ENCODE measurements at regions not wholly inside any gene's neighbourhood (a gene's known extent, or its start where the extent isn't known, plus 50 kb on each side); places are given as distances from the start of the nearest gene placed in this dataset.
A peak's percentile ranks its signal among the peaks of the same experiment; 100 is the strongest.
"Not testable (repeated sequence)": the region's sequence is repeated elsewhere in the genome, so short reads cannot be mapped to it uniquely, and the experiment has no call there.

DNA sequence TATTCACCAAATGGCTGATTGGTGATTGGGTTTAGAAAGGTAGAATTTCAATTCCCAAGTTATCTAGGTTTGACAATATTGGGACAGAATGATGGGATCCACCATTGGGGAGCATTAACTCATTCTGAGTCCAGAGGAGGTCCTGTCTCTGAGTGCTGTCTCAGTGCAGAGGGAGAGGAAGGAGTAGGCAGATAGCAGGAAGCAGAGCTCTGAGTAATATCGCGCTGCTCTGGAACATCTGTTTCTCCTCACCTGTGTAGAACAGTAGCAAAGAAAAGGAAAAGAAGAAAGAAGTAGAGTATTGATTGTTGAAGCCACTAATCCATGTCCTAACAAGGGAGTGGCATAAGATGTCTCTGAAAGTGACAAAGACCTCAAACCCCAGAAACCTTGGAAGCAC lies 1657.8 kb downstream of the MRPL39 start:
- FAIRE-seq = no peak

- FAIRE-seq = no peak
Observed at GRCh38 chr21:23939369-23940065, 1667.8 kb downstream of the MRPL39 start.

DNA sequence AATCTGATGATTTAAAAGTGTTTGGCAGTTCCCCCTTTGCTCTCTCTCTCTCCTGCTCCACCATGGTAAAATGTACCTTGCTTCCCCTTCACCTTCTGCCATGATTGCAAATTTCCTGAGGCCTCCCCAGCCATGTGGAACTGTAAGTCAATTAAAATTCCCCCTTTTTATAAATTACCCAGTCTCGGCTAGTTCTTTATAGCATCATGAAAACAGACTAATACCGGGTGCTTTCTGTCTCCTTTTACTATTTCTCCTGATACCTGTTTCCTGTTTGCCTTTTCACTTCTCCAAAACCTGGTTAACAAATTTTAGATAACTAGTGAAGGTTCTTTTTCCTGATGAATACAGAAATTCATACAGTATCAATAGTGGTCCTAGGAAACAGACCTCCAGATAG lies 1670.3 kb downstream of the MRPL39 start:
- FAIRE-seq = no peak

- no peak for FAIRE-seq
Observed at GRCh38 chr21:23936224-23936623, 1671.1 kb downstream of the MRPL39 start.

- no peak for FAIRE-seq
Observed at GRCh38 chr21:23930565-23930964, 1676.7 kb downstream of the MRPL39 start.

- not testable (repeated sequence) for FAIRE-seq
Observed at GRCh38 chr21:23926430-23926829, 1680.9 kb downstream of the MRPL39 start.

DNA sequence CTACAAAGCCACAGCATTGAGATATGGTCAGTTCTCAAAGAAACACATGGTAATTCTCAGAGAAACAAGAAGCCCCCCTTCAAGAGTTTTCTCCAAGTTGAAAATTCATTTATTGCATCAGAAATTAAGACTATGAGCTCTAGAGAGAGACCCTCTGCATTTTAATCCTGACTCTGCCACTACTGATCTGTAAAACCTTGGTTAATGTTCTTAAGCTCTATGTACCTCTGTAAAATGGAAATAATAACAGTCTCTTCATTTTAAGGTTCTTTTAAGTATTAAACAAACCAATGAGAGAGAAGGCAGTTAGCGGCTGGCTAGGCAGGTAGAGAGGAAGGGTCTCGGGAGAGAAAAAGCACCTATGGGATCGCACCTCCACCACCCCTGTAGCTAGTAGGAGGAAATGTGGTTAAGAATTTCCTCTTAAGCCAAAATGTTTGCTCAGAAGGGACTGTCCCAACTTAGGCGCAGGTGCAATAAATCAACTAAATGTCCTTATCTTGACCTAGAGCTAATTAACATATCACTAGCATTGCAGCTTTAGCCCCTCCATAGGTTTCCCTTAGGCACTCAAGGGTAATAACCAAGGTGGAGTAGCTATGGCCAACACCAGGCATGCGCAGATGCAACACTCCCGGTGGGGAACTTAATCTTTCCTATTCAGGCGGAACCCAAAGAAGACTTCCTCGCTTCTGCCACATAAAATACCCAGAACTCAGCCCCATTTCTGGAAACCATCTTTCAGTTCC lies 1685.4 kb downstream of the MRPL39 start:
- no peak for FAIRE-seq

GRCh38 chr21:23900727-23901126 lies 1706.6 kb downstream of the MRPL39 start:
- FAIRE-seq = no peak

GRCh38 chr21:23899561-23899960 lies 1707.7 kb downstream of the MRPL39 start:
- no peak for FAIRE-seq

- FAIRE-seq = no peak
Observed at GRCh38 chr21:23890652-23891051, 1716.6 kb downstream of the MRPL39 start.

GRCh38 chr21:23887725-23888306 lies 1719.5 kb downstream of the MRPL39 start:
- FAIRE-seq = no peak

DNA sequence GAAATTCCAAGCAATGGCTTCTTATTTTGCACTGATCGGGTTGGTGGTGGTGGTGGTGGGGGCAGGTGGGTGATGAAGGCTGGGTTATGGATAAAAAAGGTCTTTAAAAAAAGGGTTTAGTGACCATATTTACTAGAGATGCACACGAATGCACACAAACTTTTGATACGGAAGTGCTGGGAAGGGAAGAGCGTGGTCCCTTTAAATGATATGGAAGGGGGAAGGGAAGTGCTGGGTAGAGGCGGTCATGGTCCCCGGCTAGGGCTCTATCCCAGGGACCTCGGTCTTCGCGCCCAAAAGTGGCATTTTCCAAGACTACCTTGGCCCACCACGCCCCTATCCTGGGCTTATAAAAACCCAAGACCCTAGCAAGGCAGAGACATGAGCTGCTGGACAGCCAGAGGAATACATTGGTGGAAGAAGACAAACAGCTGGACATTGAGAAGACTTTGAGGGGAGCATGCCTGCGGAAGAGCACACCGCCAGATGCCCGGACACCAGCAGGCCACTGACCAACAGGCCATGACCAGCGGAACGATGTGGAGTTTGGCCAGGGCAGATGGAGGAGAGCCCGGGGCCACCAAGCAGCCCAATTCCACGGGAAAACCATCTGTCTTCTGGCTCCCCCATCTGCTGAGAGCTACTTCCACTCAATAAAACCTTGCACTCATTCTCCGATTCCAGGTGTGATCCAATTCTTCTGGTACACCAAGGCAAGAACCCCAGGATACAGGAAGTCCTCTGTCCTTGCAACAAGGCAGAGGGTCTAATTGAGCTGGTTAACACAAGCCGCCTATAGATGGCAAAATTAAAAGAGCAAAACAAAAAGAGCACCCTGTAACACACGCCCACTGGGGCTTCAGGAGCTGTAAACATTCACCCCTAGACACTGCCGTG lies 1720.2 kb downstream of the MRPL39 start:
- no peak for FAIRE-seq

GRCh38 chr21:23881783-23882182 lies 1725.5 kb downstream of the MRPL39 start:
- FAIRE-seq = no peak

GRCh38 chr21:23876925-23877558 lies 1730.2 kb downstream of the MRPL39 start:
- FAIRE-seq = no peak

DNA sequence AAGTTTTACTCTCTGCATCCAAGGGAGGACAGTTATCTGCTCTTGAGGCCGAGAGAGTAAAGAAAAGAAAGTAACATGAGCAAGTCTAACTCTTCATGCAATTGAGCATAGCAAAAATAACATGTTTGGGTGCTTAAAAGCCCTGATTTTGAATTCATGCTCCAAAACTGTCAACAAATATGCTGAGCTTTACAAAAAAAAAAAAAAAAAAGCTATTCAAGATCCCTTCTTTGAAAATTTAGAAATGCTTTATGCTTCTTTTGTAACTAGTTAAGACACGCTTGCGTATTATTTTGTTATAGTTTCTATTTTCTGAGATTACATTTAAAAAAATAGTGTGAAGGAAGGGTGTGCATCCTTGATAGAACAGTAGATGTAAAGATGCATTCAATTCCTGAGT lies 1733.0 kb downstream of the MRPL39 start:
- FAIRE-seq = no peak

- no peak for FAIRE-seq
Observed at GRCh38 chr21:23861911-23862504, 1745.3 kb downstream of the MRPL39 start.

GRCh38 chr21:23858878-23859277 lies 1748.4 kb downstream of the MRPL39 start:
- no peak for FAIRE-seq

DNA sequence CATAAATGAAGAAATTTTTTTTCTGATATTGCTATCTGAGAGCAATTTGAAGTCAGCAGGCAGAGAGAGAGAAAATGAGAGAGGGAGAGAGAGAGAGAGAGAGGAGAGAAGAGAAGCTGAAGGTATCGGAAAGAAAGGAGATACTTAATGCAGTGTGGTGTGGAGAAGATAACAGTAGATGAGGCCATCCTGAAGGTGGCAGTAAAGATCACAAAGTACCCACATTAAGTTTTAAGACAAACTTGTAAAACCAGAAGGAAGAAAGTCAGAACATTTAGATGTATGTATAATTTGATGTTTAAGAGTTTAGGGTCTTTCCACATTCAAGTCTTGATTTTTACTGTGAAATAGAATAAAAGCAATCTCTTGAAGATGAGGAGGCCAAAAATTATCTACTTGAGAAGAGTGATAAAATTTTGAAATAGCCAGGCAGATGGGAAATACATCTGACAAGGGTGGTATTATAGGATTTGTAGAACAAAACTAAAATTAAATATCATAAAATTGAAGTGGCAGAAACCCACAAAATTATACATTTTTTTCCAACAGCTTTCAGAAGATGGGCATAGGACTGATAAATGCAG lies 1753.4 kb downstream of the MRPL39 start:
- peak; percentile 68 for FAIRE-seq

- no peak for FAIRE-seq
Observed at GRCh38 chr21:23837564-23837963, 1769.7 kb downstream of the MRPL39 start.

GRCh38 chr21:23822760-23823159 lies 1784.5 kb downstream of the MRPL39 start:
- no peak for FAIRE-seq

DNA sequence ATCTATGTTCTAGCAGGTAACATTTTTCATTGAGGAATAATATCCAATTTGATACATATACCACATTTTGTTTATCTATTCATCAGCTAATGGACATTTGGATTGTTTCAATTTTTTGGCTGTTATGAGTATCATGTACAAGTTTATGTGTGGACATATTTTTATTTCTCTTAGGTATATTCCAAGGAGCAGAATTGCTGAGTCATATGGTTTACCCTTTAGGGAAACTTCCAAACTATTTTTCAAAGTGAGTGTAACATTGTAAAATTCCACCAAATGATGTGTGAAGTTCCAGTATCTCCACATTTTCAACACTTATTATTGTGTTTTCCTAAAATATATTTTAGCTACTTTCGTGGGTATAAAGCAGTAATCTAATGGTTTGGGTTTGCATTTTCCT lies 1789.9 kb downstream of the MRPL39 start:
- no peak for FAIRE-seq

GRCh38 chr21:23812485-23812884 lies 1794.8 kb downstream of the MRPL39 start:
- FAIRE-seq = no peak

All from islet of Langerhans (tissue), 1 donor.